ENCODE measurements at regions not wholly inside any gene's neighbourhood (a gene's known extent, or its start where the extent isn't known, plus 50 kb on each side); places are given as distances from the start of the nearest gene placed in this dataset.
A peak's percentile ranks its signal among the peaks of the same experiment; 100 is the strongest.

GRCh38 chr9:106576232-106576760 lies 286.7 kb upstream of the ZNF462 start:
- no peak for DNase-seq (ENCODE audit: low read depth in 2 of 2)
- no peak for TF ChIP-seq CTCF (IDR thresholded peaks at IDR 0.05; ENCODE audit: low read depth, low read length)
- H3K4me3 ChIP-seq (replicated peaks in 1 of 2; ENCODE audit: low read depth in 2 of 2, low read length in 2 of 2), result no peak overlapping the region

GRCh38 chr9:106577121-106577520 lies 285.8 kb upstream of the ZNF462 start:
- TF ChIP-seq CTCF (IDR thresholded peaks at IDR 0.05; ENCODE audit: low read depth, low read length), result no peak
- H3K4me3 ChIP-seq (replicated peaks in 1 of 2; ENCODE audit: low read depth in 2 of 2, low read length in 2 of 2), result no peak overlapping the region
- no peak for DNase-seq (ENCODE audit: low read depth in 2 of 2)

GRCh38 chr9:106580546-106580945 lies 282.4 kb upstream of the ZNF462 start:
- no peak overlapping the region for H3K4me3 ChIP-seq (replicated peaks in 1 of 2; ENCODE audit: low read depth in 2 of 2, low read length in 2 of 2)
- TF ChIP-seq CTCF (IDR thresholded peaks at IDR 0.05; ENCODE audit: low read depth, low read length), result no peak

GRCh38 chr9:106581973-106582372 lies 281.0 kb upstream of the ZNF462 start:
- DNase-seq (ENCODE audit: low read depth in 2 of 2), result no peak
- no peak for TF ChIP-seq CTCF (IDR thresholded peaks at IDR 0.05; ENCODE audit: low read depth, low read length)
- H3K4me3 ChIP-seq (replicated peaks in 1 of 2; ENCODE audit: low read depth in 2 of 2, low read length in 2 of 2), result no peak overlapping the region

More at GRCh38 chr9:106580546-106580945, 282.4 kb upstream of the ZNF462 start:
- no peak for DNase-seq (ENCODE audit: low read depth in 2 of 2)

GRCh38 chr9:106583751-106584150 lies 279.2 kb upstream of the ZNF462 start:
- TF ChIP-seq CTCF (IDR thresholded peaks at IDR 0.05; ENCODE audit: low read depth, low read length), result no peak
- no peak overlapping the region for H3K4me3 ChIP-seq (replicated peaks in 1 of 2; ENCODE audit: low read depth in 2 of 2, low read length in 2 of 2)
- no peak for DNase-seq (ENCODE audit: low read depth in 2 of 2)

GRCh38 chr9:106587042-106587441 lies 275.9 kb upstream of the ZNF462 start:
- H3K4me3 ChIP-seq (replicated peaks in 1 of 2; ENCODE audit: low read depth in 2 of 2, low read length in 2 of 2), result no peak overlapping the region
- TF ChIP-seq CTCF (IDR thresholded peaks at IDR 0.05; ENCODE audit: low read depth, low read length), result no peak
- DNase-seq (ENCODE audit: low read depth in 2 of 2), result no peak

- no peak overlapping the region for H3K4me3 ChIP-seq (replicated peaks in 1 of 2; ENCODE audit: low read depth in 2 of 2, low read length in 2 of 2)
- no peak for TF ChIP-seq CTCF (IDR thresholded peaks at IDR 0.05; ENCODE audit: low read depth, low read length)
- DNase-seq (ENCODE audit: low read depth in 2 of 2), result peak in 1 of 2 donors; percentile 1
Observed at GRCh38 chr9:106588626-106589025, 274.3 kb upstream of the ZNF462 start.

All from cardiac fibroblast (primary cell).